Activated T-cell treated with anti-CD3 and anti-CD28 coated beads, Interleukin-2, amount 50 U/mL, for 24 hours (primary cell): ENCODE measurements at regions not wholly inside any gene's neighbourhood (a gene's known extent, or its start where the extent isn't known, plus 50 kb on each side); places are given as distances from the start of the nearest gene placed in this dataset.
"Not testable (repeated sequence)": the region's sequence is repeated elsewhere in the genome, so short reads cannot be mapped to it uniquely, and the experiment has no call there.

Source experiments
- DNase-seq: peaks from one replicate; pipeline ENCODE4 v3.0.0-alpha.2; 2020
- H3K27ac Mint-ChIP-seq: 2 replicates; pipeline ENCODE4 v1.8.0; 2020; ENCODE audit warnings: mild to moderate bottlenecking, mixed read lengths
- H3K27me3 Mint-ChIP-seq: 2 replicates; pipeline ENCODE4 v1.8.0; 2020; ENCODE audit warnings: mixed read lengths
- H3K36me3 Mint-ChIP-seq: 2 replicates; pipeline ENCODE4 v1.8.0; 2020; ENCODE audit warnings: low read depth, mixed read lengths
- H3K4me1 Mint-ChIP-seq: 2 replicates; pipeline ENCODE4 v1.8.0; 2020; ENCODE audit warnings: low read depth, mixed read lengths
- H3K4me3 Mint-ChIP-seq: 2 replicates; pipeline ENCODE4 v1.8.0; 2020; ENCODE audit warnings: mild to moderate bottlenecking, moderate library complexity, mixed read lengths
- H3K9me3 Mint-ChIP-seq: 2 replicates; pipeline ENCODE4 v1.8.0; 2020; ENCODE audit warnings: mixed read lengths

- no peak for DNase-seq
- no peaks in the 10 kb centered on the region for H3K27me3 Mint-ChIP-seq
- H3K9me3 Mint-ChIP-seq, result no peaks in the 10 kb centered on the region
- H3K36me3 Mint-ChIP-seq, result no peaks in the 10 kb centered on the region
- H3K4me1 Mint-ChIP-seq, result no peaks in the 10 kb centered on the region
- H3K27ac Mint-ChIP-seq, result no peak overlapping the region
- no peak overlapping the region for H3K4me3 Mint-ChIP-seq
These were observed 56.7 kb upstream of the LRFN5 start for GRCh38 chr14:41549821-41550607.

GRCh38 chr14:41549282-41549681 lies 57.4 kb upstream of the LRFN5 start:
- no peak for DNase-seq
- Mint-ChIP-seq H3K9me3 (no peaks in the 10 kb centered on the region), H3K36me3 (no peaks in the 10 kb centered on the region), H3K27ac (no peak overlapping the region), H3K4me3 (no peak overlapping the region), H3K4me1 (no peaks in the 10 kb centered on the region), H3K27me3 (no peaks in the 10 kb centered on the region)

GRCh38 chr14:41548666-41549065 lies 58.0 kb upstream of the LRFN5 start:
- H3K4me3 Mint-ChIP-seq, result no peak overlapping the region
- DNase-seq, result no peak
- no peaks in the 10 kb centered on the region for H3K36me3 Mint-ChIP-seq
- H3K27me3 Mint-ChIP-seq, result no peaks in the 10 kb centered on the region
- H3K4me1 Mint-ChIP-seq, result no peaks in the 10 kb centered on the region
- H3K9me3 Mint-ChIP-seq, result no peaks in the 10 kb centered on the region
- H3K27ac Mint-ChIP-seq, result no peak overlapping the region

GRCh38 chr14:41541333-41541732 lies 65.3 kb upstream of the LRFN5 start:
- Mint-ChIP-seq H3K27me3 (no peaks in the 10 kb centered on the region), H3K27ac (no peak overlapping the region), H3K9me3 (peaks cover 14% of the 10 kb centered on the region), H3K4me1 (no peaks in the 10 kb centered on the region), H3K36me3 (no peaks in the 10 kb centered on the region), H3K4me3 (no peak overlapping the region)
- DNase-seq, result no peak

- Mint-ChIP-seq H3K4me1 (no peaks in the 10 kb centered on the region), H3K27ac (no peak overlapping the region), H3K9me3 (peaks cover 4% of the 10 kb centered on the region), H3K4me3 (no peak overlapping the region), H3K27me3 (no peaks in the 10 kb centered on the region), H3K36me3 (no peaks in the 10 kb centered on the region)
- DNase-seq, result no peak
These were observed 74.4 kb upstream of the LRFN5 start for GRCh38 chr14:41532255-41532654.

- no peak for DNase-seq
- Mint-ChIP-seq H3K27me3 (no peaks in the 10 kb centered on the region), H3K9me3 (peaks cover 9% of the 10 kb centered on the region), H3K36me3 (no peaks in the 10 kb centered on the region), H3K27ac (no peak overlapping the region), H3K4me1 (no peaks in the 10 kb centered on the region), H3K4me3 (no peak overlapping the region)
These were observed 84.8 kb upstream of the LRFN5 start for GRCh38 chr14:41521891-41522290.

- not testable (repeated sequence) for H3K9me3 Mint-ChIP-seq, H3K4me3 Mint-ChIP-seq, H3K27ac Mint-ChIP-seq, H3K4me1 Mint-ChIP-seq, DNase-seq, H3K27me3 Mint-ChIP-seq, H3K36me3 Mint-ChIP-seq
These were observed 88.6 kb upstream of the LRFN5 start for GRCh38 chr14:41518030-41518429.

- DNase-seq, result no peak
- Mint-ChIP-seq H3K4me3 (no peak overlapping the region), H3K27ac (no peak overlapping the region), H3K9me3 (peaks cover 2% of the 10 kb centered on the region), H3K36me3 (no peaks in the 10 kb centered on the region), H3K4me1 (no peaks in the 10 kb centered on the region), H3K27me3 (no peaks in the 10 kb centered on the region)
These were observed 100.1 kb upstream of the LRFN5 start for GRCh38 chr14:41506552-41506951.

- H3K4me3 Mint-ChIP-seq, result no peak overlapping the region
- DNase-seq, result no peak
- no peaks in the 10 kb centered on the region for H3K36me3 Mint-ChIP-seq
- no peak overlapping the region for H3K27ac Mint-ChIP-seq
- H3K27me3 Mint-ChIP-seq, result no peaks in the 10 kb centered on the region
- no peaks in the 10 kb centered on the region for H3K4me1 Mint-ChIP-seq
- H3K9me3 Mint-ChIP-seq, result no peaks in the 10 kb centered on the region
These were observed 101.2 kb upstream of the LRFN5 start for GRCh38 chr14:41505491-41505890.

GRCh38 chr14:41498959-41499358 lies 107.7 kb upstream of the LRFN5 start:
- H3K27ac Mint-ChIP-seq, result no peak overlapping the region
- H3K36me3 Mint-ChIP-seq, result no peaks in the 10 kb centered on the region
- H3K4me3 Mint-ChIP-seq, result no peak overlapping the region
- no peak for DNase-seq
- no peaks in the 10 kb centered on the region for H3K4me1 Mint-ChIP-seq
- no peaks in the 10 kb centered on the region for H3K9me3 Mint-ChIP-seq
- H3K27me3 Mint-ChIP-seq, result no peaks in the 10 kb centered on the region

GRCh38 chr14:41490323-41490722 lies 116.4 kb upstream of the LRFN5 start:
- no peak for DNase-seq
- H3K27me3 Mint-ChIP-seq, result no peaks in the 10 kb centered on the region
- H3K27ac Mint-ChIP-seq, result no peak overlapping the region
- H3K4me1 Mint-ChIP-seq, result no peaks in the 10 kb centered on the region
- H3K9me3 Mint-ChIP-seq, result peaks cover 2% of the 10 kb centered on the region
- no peaks in the 10 kb centered on the region for H3K36me3 Mint-ChIP-seq
- no peak overlapping the region for H3K4me3 Mint-ChIP-seq

- no peak overlapping the region for H3K27ac Mint-ChIP-seq
- no peaks in the 10 kb centered on the region for H3K27me3 Mint-ChIP-seq
- H3K9me3 Mint-ChIP-seq, result peaks cover 2% of the 10 kb centered on the region
- DNase-seq, result no peak
- H3K4me1 Mint-ChIP-seq, result no peaks in the 10 kb centered on the region
- no peaks in the 10 kb centered on the region for H3K36me3 Mint-ChIP-seq
- H3K4me3 Mint-ChIP-seq, result no peak overlapping the region
These were observed 117.2 kb upstream of the LRFN5 start for GRCh38 chr14:41489315-41489972.

GRCh38 chr14:41488401-41488800 lies 118.3 kb upstream of the LRFN5 start:
- no peaks in the 10 kb centered on the region for H3K27me3 Mint-ChIP-seq
- H3K36me3 Mint-ChIP-seq, result no peaks in the 10 kb centered on the region
- H3K9me3 Mint-ChIP-seq, result peaks cover 2% of the 10 kb centered on the region
- no peak overlapping the region for H3K4me3 Mint-ChIP-seq
- DNase-seq, result no peak
- no peaks in the 10 kb centered on the region for H3K4me1 Mint-ChIP-seq
- no peak overlapping the region for H3K27ac Mint-ChIP-seq

GRCh38 chr14:41482861-41483260 lies 123.8 kb upstream of the LRFN5 start:
- Mint-ChIP-seq H3K4me1 (no peaks in the 10 kb centered on the region), H3K36me3 (no peaks in the 10 kb centered on the region), H3K27ac (no peak overlapping the region), H3K9me3 (no peaks in the 10 kb centered on the region), H3K27me3 (no peaks in the 10 kb centered on the region), H3K4me3 (no peak overlapping the region)
- no peak for DNase-seq

- DNase-seq, result no peak
- Mint-ChIP-seq H3K27me3 (no peaks in the 10 kb centered on the region), H3K36me3 (no peaks in the 10 kb centered on the region), H3K9me3 (peaks cover 4% of the 10 kb centered on the region), H3K27ac (no peak overlapping the region), H3K4me3 (no peak overlapping the region), H3K4me1 (no peaks in the 10 kb centered on the region)
These were observed 130.2 kb upstream of the LRFN5 start for GRCh38 chr14:41476526-41476925.
